ENCODE measurements at regions not wholly inside any gene's neighbourhood (a gene's known extent, or its start where the extent isn't known, plus 50 kb on each side); places are given as distances from the start of the nearest gene placed in this dataset.
"Not testable (repeated sequence)": the region's sequence is repeated elsewhere in the genome, so short reads cannot be mapped to it uniquely, and the experiment has no call there.

DNA sequence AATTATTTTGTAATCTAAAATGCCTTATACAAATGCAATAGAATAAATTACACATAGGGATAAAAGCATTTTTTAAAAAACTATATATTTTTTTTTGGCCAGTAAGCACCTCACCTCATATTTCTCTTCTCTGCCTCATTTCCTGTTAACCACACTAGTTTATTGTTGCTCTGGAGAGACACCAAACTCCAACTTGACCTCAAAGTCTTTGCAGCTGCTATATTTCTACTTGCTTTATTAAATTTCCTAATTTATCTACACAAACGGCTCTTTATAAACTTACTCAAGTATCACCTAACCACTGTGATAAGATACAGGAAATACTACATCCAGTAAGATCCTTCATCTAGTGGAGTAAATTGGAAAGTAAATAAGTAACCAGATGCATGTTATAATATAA is 622.3 kb downstream of the C12orf50 start:
- no peak for TF ChIP-seq CTCF (IDR thresholded peaks at IDR 0.05; ENCODE audit: control extremely low read depth, extremely low read depth, low read depth, missing control alignments)
- POLR2A ChIA-PET: no interaction called here
- CTCF ChIA-PET: no interaction called here

GRCh38 chr12:87405918-87406317 is 623.3 kb downstream of the C12orf50 start:
- POLR2A ChIA-PET: no interaction called here

More for the DNA sequence above, 622.3 kb downstream of the C12orf50 start:
- no peak for DNase-seq (ENCODE audit: extremely low spot score)

DNA sequence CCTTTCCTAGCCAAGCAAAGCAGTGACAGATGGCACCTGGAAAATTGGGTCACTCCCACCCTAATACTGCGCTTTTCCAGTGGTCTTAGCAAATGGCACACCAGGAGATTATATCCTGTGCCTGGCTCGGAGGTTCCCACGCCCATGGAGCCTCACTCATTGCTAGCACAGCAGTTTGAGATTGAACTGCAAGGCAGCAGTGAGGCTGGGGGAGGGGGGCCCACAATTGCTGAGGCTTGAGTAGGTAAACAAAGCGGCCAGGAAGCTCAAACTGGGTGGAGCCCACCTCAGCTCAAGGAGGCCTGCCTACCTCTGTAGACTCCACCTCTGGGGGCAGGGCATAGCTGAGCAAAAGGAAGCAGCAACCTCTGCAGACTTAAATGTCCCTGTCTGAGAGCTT is 635.0 kb downstream of the C12orf50 start:
- POLR2A ChIA-PET; CTCF ChIA-PET; DNase-seq (ENCODE audit: extremely low spot score): not testable (repeated sequence)

More at GRCh38 chr12:87405918-87406317, 623.3 kb downstream of the C12orf50 start:
- TF ChIP-seq CTCF (IDR thresholded peaks at IDR 0.05; ENCODE audit: control extremely low read depth, extremely low read depth, low read depth, missing control alignments): no peak
- CTCF ChIA-PET: no interaction called here
- no peak for DNase-seq (ENCODE audit: extremely low spot score)

DNA sequence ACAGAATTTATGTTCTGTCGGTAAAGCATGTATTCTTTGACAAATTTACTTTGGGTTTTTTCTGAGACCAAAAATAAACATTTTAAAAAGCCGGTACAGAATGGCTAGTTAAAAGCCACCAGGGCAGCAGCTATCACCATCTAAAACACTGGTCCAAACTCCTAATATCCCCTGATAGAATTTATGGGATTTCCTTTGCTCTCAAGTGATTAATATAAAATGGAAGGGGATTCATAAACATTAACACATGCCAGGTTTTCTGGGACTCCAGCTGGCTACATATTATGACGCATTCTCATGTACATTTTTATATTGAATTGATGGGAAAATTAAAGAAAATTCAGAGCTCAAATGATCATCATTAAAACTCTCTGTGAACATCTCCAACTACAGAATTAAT is 640.8 kb downstream of the C12orf50 start:
- CTCF ChIA-PET: no interaction called here
- POLR2A ChIA-PET: no interaction called here
- DNase-seq (ENCODE audit: extremely low spot score): no peak
- TF ChIP-seq CTCF (IDR thresholded peaks at IDR 0.05; ENCODE audit: control extremely low read depth, extremely low read depth, low read depth, missing control alignments): no peak

DNA sequence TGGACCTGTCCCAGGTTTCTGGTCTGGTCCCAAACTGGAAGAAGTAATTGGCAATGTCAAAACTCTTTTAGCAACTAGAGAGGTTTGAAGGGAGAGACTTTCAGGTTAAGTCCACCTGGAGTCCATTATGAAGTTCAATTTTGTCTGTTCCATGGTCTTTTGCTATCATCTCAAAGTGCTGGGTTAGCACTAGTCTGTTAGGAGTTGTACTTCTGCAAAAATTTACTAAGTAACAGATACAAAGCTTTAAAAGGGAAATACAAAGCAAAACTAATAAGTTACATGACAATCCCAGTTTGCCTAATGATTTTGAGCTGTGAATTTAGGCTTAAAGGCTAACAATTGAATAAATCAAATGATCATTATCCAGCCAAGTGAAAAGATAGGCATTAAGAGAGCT is 643.9 kb downstream of the C12orf50 start:
- TF ChIP-seq CTCF (IDR thresholded peaks at IDR 0.05; ENCODE audit: control extremely low read depth, extremely low read depth, low read depth, missing control alignments): no peak
- ChIA-PET CTCF (no interaction called here), POLR2A (no interaction called here)
- DNase-seq (ENCODE audit: extremely low spot score): no peak

GRCh38 chr12:87384226-87384625 is 645.0 kb downstream of the C12orf50 start:
- ChIA-PET CTCF (interaction anchor here (0.7 kb wide), 1 partner anchor 15 kb away, joined by 3 read pairs; no protein-coding TSS in a partner anchor), POLR2A (no interaction called here)
- no peak for TF ChIP-seq CTCF (IDR thresholded peaks at IDR 0.05; ENCODE audit: control extremely low read depth, extremely low read depth, low read depth, missing control alignments)
- no peak for DNase-seq (ENCODE audit: extremely low spot score)

GRCh38 chr12:87383680-87384079 is 645.5 kb downstream of the C12orf50 start:
- CTCF ChIA-PET: no interaction called here
- TF ChIP-seq CTCF (IDR thresholded peaks at IDR 0.05; ENCODE audit: control extremely low read depth, extremely low read depth, low read depth, missing control alignments): no peak
- POLR2A ChIA-PET: no interaction called here
- no peak for DNase-seq (ENCODE audit: extremely low spot score)
